ENCODE measurements at regions not wholly inside any gene's neighbourhood (a gene's known extent, or its start where the extent isn't known, plus 50 kb on each side); places are given as distances from the start of the nearest gene placed in this dataset.

DNA sequence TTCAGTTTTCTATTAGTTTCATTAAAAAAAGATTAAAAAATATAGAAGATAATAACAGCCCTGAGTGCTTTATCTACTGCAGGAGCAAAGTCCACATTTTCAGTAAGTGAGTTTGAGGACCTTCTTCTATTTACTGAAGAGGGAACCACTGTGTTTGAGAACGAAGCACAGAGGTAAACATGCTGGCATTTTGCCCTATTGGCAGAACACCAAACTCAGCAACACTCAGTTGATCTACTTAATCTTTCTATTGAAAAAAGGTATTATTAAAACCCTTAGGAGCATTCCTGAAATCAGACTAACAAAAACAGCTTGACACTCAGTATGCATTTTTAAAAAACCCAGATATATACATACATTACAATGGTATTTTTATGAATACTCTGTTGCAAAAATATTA lies 1496.7 kb downstream of the TECRL start:
- TF ChIP-seq CTCF (conservative IDR thresholded peaks at IDR 0.05; ENCODE audit: low read depth, low read length) (no peak), EZH2 (IDR thresholded peaks at IDR 0.05; ENCODE audit: borderline replicate concordance, low read depth, low read length, poor library complexity, severe bottlenecking) (no peak)

Measured in A673 (cell line).